ENCODE measurements at regions not wholly inside any gene's neighbourhood (a gene's known extent, or its start where the extent isn't known, plus 50 kb on each side); places are given as distances from the start of the nearest gene placed in this dataset.
A peak's percentile ranks its signal among the peaks of the same experiment; 100 is the strongest.
"Not testable (repeated sequence)": the region's sequence is repeated elsewhere in the genome, so short reads cannot be mapped to it uniquely, and the experiment has no call there.

- not testable (repeated sequence) for ATAC-seq, H3K27ac Mint-ChIP-seq, H3K4me1 Mint-ChIP-seq, H3K27me3 Mint-ChIP-seq, H3K4me3 Mint-ChIP-seq, H3K9me3 Mint-ChIP-seq, H3K36me3 Mint-ChIP-seq
Observed at GRCh38 chr7:106713452-106713851, 52.5 kb upstream of the CCDC71L start.

- H3K36me3 Mint-ChIP-seq, H3K9me3 Mint-ChIP-seq, ATAC-seq, H3K27ac Mint-ChIP-seq, H3K4me3 Mint-ChIP-seq, H3K27me3 Mint-ChIP-seq: not testable (repeated sequence)
- H3K4me1 Mint-ChIP-seq = peaks cover 14% of the 10 kb centered on the region
Observed at GRCh38 chr7:106714590-106715442, 53.9 kb upstream of the CCDC71L start.

- Mint-ChIP-seq H3K27ac (no peak overlapping the region), H3K9me3 (peaks cover 2% of the 10 kb centered on the region), H3K36me3 (no peaks in the 10 kb centered on the region), H3K27me3 (no peaks in the 10 kb centered on the region), H3K4me3 (no peak overlapping the region), H3K4me1 (peaks cover 22% of the 10 kb centered on the region)
- no peak for ATAC-seq
Observed at GRCh38 chr7:106715730-106716129, 54.8 kb upstream of the CCDC71L start.

- H3K4me1 Mint-ChIP-seq = peaks cover 32% of the 10 kb centered on the region
- no peaks in the 10 kb centered on the region for H3K27me3 Mint-ChIP-seq
- H3K9me3 Mint-ChIP-seq = peaks cover 3% of the 10 kb centered on the region
- no peak overlapping the region for H3K27ac Mint-ChIP-seq
- no peak for ATAC-seq
- H3K36me3 Mint-ChIP-seq = no peaks in the 10 kb centered on the region
- no peak overlapping the region for H3K4me3 Mint-ChIP-seq
Observed at GRCh38 chr7:106717254-106717954, 56.4 kb upstream of the CCDC71L start.

DNA sequence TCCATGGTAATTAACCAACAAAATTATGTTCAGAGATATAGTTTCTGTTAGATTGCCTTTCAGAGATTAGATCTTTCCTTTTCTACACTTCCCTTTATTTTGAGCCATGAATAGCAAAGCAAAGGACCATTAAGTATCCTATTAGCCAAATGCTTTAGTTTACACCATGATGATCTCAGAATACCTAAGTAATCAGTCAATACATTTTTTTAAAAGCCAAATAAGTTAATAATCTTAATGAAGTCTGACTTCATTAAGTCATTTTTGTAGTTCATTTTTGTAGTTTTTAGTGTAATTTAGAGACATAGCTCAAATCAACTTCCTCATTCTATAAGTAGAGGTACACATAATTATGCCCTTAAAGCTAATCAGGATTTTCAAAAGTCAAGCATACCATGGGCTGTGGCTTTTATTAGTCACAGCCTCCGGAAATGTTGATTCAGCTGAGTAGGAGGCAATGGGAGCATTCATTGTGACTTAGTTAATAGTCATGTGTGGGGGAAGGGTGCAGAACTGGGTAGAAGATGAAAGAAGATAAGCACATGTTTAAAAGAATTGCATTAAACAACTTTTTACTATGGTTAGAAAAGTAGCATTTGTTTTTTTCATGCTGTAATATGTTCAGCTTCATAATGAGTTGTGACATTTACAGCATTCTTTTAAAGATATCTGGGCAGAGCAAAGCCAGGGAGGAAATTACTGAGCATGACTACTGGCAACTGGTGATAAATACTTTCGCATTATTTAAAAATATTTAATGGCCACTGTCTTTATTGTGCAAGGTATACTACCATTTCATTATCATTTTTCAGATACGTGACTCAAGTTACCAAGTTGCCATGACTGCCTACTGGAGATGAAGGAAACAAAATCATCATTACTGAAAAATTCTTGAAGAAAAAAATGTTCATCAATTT, 57.3 kb upstream of the CCDC71L start:
- Mint-ChIP-seq H3K36me3 (no peaks in the 10 kb centered on the region), H3K4me1 (peaks cover 38% of the 10 kb centered on the region), H3K27ac (no peak overlapping the region), H3K27me3 (no peaks in the 10 kb centered on the region), H3K4me3 (no peak overlapping the region), H3K9me3 (peaks cover 3% of the 10 kb centered on the region)
- ATAC-seq = peak; percentile 97

DNA sequence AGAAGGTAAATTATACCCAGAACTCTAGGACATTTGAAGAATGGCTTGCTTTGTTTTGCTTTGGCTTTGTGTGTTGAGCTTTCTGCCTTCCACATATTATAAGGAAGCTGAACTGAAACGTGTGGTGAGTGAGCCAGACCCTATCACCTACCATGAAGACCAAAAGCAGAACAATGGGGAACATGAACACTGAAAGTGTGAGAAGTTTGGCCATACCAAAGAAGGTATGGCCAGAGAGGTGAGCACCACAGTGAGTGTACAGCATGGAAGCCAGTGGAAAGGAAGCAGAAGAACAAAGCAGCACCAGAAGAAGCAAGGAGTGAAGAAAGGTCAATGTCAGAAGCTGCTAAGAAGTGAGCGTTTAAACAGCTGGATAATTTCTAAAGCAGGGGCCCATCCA, 59.7 kb upstream of the CCDC71L start:
- Mint-ChIP-seq H3K4me1 (peaks cover 43% of the 10 kb centered on the region), H3K9me3 (peaks cover 3% of the 10 kb centered on the region), H3K4me3 (peak overlapping the region; percentile 34), H3K36me3 (no peaks in the 10 kb centered on the region), H3K27me3 (no peaks in the 10 kb centered on the region), H3K27ac (no peak overlapping the region)
- ATAC-seq = peak; percentile 82

DNA sequence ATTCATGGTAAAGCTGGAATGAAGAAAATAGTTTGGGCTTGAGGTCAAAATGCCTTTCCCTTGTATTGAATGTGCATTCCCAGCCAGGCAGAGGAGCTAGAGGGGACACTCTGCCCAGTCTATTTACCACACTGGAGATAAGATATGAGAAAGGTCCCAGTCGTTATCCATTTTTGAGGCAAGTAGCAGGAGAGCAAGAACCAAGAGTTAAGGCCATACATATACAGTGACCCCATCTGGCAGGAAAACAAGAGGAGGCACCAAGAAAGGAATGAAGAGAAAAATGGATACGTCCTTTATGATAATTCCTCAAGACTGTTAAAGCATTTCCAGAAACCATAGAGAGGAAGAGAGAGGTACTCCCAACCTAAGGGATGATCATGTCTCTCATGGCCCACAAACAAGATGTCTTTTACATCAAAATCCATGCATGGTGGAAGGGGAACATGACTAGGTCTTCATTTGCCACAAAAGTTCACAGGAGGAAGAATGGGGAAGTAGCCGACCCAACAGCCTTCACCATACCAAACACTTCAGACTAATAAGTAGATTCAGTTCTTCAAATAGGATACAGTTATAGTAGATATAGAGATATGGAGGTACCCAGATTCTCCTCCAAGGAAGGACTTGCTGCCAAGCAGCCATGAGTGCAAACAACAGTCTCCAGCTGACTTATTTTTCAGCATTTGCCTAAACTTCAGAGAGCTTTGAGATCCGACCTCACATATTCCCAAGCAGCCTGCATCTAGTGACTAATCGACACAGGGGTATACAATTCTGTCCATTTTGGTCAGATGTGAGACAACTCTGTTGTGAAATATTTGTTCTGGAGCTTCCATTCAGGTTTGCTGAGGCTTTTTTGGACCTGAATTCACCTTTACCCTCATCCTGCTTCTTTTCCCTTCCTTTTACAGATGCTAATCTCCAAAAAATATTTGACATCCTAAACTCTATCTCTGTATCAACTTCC, 61.1 kb upstream of the CCDC71L start:
- H3K27ac Mint-ChIP-seq = peak overlapping the region; percentile 80

GRCh38 chr7:106723398-106723797, 62.4 kb upstream of the CCDC71L start:
- peak overlapping the region; percentile 80 for H3K27ac Mint-ChIP-seq
- no peaks in the 10 kb centered on the region for H3K36me3 Mint-ChIP-seq
- peak overlapping the region; percentile 54 for H3K4me3 Mint-ChIP-seq
- ATAC-seq = no peak
- peaks cover 3% of the 10 kb centered on the region for H3K9me3 Mint-ChIP-seq
- no peaks in the 10 kb centered on the region for H3K27me3 Mint-ChIP-seq
- peaks cover 43% of the 10 kb centered on the region for H3K4me1 Mint-ChIP-seq

More for the DNA sequence above, 61.1 kb upstream of the CCDC71L start:
- Mint-ChIP-seq H3K9me3 (peaks cover 3% of the 10 kb centered on the region), H3K27me3 (no peaks in the 10 kb centered on the region), H3K4me1 (peaks cover 43% of the 10 kb centered on the region), H3K36me3 (no peaks in the 10 kb centered on the region), H3K4me3 (peak overlapping the region; percentile 54)
- ATAC-seq = peak; percentile 70

GRCh38 chr7:106729720-106730385, 68.9 kb upstream of the CCDC71L start:
- Mint-ChIP-seq H3K4me1 (peaks cover 32% of the 10 kb centered on the region), H3K27me3 (no peaks in the 10 kb centered on the region), H3K27ac (no peak overlapping the region), H3K4me3 (no peak overlapping the region), H3K36me3 (no peaks in the 10 kb centered on the region), H3K9me3 (no peaks in the 10 kb centered on the region)
- ATAC-seq = no peak

GRCh38 chr7:106731187-106731586, 70.2 kb upstream of the CCDC71L start:
- Mint-ChIP-seq H3K27ac (peak overlapping the region; percentile 61), H3K9me3 (no peaks in the 10 kb centered on the region), H3K4me3 (no peak overlapping the region)

DNA sequence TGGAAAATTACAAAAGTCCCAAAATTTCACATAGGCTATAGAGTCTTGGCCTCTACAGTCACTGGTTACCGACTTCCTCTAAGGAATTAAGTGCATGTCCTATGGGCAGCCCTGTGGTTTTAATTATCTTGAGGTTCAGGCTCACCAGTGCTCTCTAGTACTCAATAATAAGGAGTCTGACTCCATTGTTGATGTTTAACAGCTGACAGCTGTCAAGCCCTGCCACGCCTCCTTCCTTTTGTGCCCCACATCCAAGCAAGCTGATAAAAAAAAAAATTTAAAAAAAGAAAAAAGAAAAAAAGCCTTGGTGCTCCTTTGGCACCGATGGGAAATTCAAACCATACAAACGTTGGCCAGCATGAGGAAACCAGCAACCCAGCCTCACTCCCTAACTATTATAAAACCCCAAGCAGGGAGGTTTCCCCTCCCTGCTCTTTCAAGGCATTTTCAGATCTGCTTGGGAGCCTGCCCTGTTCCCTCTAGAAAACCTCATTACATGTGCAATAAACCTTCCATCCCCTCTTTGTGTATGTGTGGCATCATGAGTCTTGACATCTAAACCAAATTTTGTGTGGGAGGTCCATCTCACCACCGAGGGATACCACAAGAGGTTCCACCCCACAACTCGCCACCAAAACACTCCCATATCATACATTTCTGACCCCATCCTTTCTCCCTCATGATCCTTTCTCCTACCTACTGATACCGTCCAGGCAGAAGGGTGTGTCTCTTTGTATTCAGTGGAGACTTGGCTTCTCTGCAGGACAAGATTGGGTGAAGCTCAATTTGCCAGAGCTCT, 70.9 kb upstream of the CCDC71L start:
- peak overlapping the region; percentile 44 for H3K4me3 Mint-ChIP-seq
- H3K27ac Mint-ChIP-seq = peak overlapping the region; percentile 61
- peaks cover 46% of the 10 kb centered on the region for H3K4me1 Mint-ChIP-seq
- H3K9me3 Mint-ChIP-seq = no peaks in the 10 kb centered on the region
- ATAC-seq = peak; percentile 53
- no peaks in the 10 kb centered on the region for H3K36me3 Mint-ChIP-seq
- H3K27me3 Mint-ChIP-seq = no peaks in the 10 kb centered on the region

More at GRCh38 chr7:106731187-106731586, 70.2 kb upstream of the CCDC71L start:
- Mint-ChIP-seq H3K4me1 (peaks cover 39% of the 10 kb centered on the region), H3K36me3 (no peaks in the 10 kb centered on the region), H3K27me3 (no peaks in the 10 kb centered on the region)
- ATAC-seq = peak; percentile 81

- no peaks in the 10 kb centered on the region for H3K36me3 Mint-ChIP-seq
- no peak for ATAC-seq
- no peaks in the 10 kb centered on the region for H3K9me3 Mint-ChIP-seq
- H3K27me3 Mint-ChIP-seq = no peaks in the 10 kb centered on the region
- H3K4me1 Mint-ChIP-seq = peaks cover 39% of the 10 kb centered on the region
- peak overlapping the region; percentile 75 for H3K27ac Mint-ChIP-seq
- H3K4me3 Mint-ChIP-seq = no peak overlapping the region
Observed at GRCh38 chr7:106735637-106736036, 74.7 kb upstream of the CCDC71L start.

- H3K36me3 Mint-ChIP-seq = no peaks in the 10 kb centered on the region
- ATAC-seq = no peak
- no peak overlapping the region for H3K4me3 Mint-ChIP-seq
- peak overlapping the region; percentile 75 for H3K27ac Mint-ChIP-seq
- H3K9me3 Mint-ChIP-seq = no peaks in the 10 kb centered on the region
- H3K27me3 Mint-ChIP-seq = no peaks in the 10 kb centered on the region
- peaks cover 34% of the 10 kb centered on the region for H3K4me1 Mint-ChIP-seq
Observed at GRCh38 chr7:106736123-106736507, 75.2 kb upstream of the CCDC71L start.
